Breast epithelium (tissue), 3 donors: ENCODE measurements at regions not wholly inside any gene's neighbourhood (a gene's known extent, or its start where the extent isn't known, plus 50 kb on each side); places are given as distances from the start of the nearest gene placed in this dataset.

ENCODE experiments used
- CTCF ChIP-seq, 3 donors: fragments of 450-650 bp; IDR thresholded peaks; one replicate each; pipeline ENCODE4 v1.5.1; 2016 to 2017; ENCODE audit warnings: antibody characterized with exemption in 3 of 3, mild to moderate bottlenecking in 3 of 3, moderate library complexity in 3 of 3
- POLR2A ChIP-seq: fragments of 450-650 bp; IDR thresholded peaks from one replicate; pipeline ENCODE4 v1.6.1; 2016; ENCODE audit warnings: antibody characterized with exemption, mild to moderate bottlenecking, moderate library complexity
- POLR2AphosphoS5 ChIP-seq, 3 donors: sonication (generic); formaldehyde crosslinking; IDR thresholded peaks; one replicate each; pipeline ENCODE4 v1.6.1; 2017; ENCODE audit warnings: antibody characterized with exemption in 3 of 3

- TF ChIP-seq CTCF (IDR thresholded peaks at IDR 0.05) (no peak), POLR2A (no peak), POLR2AphosphoS5 (IDR thresholded peaks at IDR 0.05) (no peak)
These were observed 78.4 kb upstream of the SERTAD2 start for GRCh38 chr2:64732146-64732545.
